Amniotic stem cell (primary cell): ENCODE measurements at regions not wholly inside any gene's neighbourhood (a gene's known extent, or its start where the extent isn't known, plus 50 kb on each side); places are given as distances from the start of the nearest gene placed in this dataset.

Experiments
- DNase-seq: peaks from one replicate; lab custom pipeline; 2025; lab: John Stamatoyannopoulos, UW

DNA sequence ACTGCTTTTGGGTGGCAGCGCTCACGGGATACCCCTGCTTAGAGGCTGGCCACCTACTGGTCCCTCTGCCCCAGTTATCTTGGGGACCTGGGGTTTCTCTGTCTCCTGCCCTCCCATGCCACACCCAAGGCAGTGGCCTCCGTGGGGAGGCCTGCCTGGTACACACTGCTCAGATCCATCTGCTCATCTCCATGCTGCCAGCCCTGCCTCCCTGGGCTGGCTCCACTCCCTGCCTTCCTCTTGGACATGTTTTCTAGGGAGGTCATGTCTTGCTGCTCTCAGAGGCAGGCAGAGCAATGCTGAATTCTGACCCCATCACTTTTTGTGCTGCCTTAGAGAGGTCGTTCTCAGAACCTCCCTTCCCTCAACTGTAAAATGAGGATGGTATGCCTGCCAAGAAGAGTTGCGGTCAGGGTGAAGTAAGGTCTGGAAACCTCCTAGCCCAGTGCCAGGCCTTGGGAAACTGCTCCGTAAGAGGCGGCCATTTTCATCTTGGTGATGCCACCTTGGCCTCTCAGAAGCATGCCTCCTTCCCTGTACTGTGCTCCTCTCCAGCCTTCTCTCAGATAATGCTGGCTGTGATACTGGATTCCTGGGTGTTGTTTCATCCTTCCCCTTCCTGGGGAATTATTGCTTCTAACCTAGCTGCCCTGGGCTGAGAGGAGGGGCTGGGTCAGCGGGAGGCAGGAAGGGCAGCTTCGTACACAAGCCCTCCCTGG lies 186.4 kb upstream of the ZBED5 start:
- no peak for DNase-seq

DNA sequence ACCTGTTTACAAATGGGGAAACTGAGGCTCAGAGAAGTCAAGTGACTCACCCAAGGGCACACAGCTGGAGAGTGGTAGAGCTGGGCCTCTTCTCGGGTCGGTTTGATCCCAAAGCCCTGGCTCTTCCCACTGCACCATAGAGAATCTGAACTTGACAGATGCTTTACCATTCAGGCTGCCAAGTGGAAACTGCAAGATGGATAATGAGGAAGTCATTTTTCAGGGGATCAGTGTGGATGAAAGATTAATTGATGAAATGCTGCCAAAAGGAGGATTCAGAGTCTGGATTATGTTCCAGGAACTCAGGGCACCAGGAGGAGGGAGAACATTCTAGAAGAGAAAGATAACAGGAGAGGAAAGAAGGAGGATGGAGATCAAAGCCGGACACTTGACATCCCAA lies 185.9 kb upstream of the ZBED5 start:
- DNase-seq, result no peak

DNA sequence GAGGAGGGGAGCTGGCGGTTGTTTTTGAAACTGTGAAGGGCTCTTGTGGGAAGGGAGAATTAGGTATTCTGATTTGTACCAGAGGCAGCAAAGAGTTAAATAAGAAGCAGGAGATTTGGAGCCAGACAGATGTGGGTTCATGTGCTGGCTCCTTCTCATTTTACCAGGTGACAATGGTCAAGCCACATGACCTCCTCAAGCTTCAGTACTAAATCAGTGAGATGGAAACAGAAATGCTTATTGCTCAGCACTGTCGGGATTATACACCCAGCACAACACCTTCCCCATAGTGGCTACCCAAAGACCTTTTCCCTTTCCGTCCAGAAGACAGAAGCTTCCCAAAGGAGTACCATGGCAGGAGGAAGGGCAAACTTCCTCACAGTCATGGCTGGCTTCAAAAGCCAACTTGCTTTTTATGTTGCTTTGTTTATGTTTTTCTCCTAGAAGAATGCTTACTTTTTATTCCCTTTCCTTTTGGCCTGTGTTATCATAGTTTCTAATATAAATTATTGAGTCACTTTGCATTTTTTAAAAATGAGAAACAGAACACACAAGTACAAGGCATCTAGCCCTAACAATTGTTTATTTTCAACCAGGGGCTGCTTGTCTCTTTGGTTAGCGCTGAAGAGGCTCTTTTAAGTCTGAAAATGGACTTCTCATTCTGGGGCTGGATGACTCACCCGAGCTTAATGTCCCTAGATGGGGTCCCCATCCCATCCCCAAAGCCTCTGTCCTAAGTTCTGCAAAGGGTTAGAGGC lies 181.5 kb upstream of the ZBED5 start:
- DNase-seq, result no peak

DNA sequence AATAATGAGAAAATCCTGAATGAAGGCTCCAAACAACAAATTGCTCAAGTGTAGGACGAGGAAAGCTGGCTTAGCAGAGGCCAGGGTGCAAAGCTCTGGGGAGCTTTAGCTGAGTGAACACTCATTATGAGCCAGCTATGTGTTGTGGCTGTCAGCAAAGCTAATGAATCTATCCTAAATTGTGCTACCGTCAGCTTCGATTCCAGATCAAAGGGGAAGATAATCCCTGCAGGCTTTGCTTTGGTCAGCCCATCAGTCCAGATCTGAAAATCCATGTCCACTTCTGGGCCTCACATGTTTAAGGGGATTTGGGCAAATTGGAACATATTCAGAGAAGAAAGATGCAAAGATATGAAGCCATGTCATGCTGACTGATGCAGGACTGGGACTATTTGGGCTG lies 180.9 kb upstream of the ZBED5 start:
- DNase-seq, result no peak

DNA sequence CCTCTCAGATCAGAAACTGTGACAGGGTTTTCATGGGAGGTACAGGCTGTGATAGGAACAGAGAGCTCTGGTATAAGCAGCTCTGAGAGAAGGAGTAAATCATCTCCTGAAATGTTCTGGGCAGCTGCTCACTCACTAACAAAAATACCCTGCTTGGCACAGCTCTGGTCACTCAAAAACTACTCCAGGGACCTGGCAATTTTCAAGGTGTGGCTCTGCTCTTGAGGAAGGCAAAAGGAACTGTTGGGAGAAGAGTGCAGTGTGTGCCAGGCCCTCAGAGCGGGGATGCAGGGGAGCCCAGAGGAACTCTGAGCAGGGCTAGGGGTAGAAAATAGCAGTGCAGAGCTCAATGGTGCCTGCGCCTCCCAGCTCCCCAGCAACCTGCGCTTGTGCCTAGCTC lies 180.5 kb upstream of the ZBED5 start:
- DNase-seq, result no peak

DNA sequence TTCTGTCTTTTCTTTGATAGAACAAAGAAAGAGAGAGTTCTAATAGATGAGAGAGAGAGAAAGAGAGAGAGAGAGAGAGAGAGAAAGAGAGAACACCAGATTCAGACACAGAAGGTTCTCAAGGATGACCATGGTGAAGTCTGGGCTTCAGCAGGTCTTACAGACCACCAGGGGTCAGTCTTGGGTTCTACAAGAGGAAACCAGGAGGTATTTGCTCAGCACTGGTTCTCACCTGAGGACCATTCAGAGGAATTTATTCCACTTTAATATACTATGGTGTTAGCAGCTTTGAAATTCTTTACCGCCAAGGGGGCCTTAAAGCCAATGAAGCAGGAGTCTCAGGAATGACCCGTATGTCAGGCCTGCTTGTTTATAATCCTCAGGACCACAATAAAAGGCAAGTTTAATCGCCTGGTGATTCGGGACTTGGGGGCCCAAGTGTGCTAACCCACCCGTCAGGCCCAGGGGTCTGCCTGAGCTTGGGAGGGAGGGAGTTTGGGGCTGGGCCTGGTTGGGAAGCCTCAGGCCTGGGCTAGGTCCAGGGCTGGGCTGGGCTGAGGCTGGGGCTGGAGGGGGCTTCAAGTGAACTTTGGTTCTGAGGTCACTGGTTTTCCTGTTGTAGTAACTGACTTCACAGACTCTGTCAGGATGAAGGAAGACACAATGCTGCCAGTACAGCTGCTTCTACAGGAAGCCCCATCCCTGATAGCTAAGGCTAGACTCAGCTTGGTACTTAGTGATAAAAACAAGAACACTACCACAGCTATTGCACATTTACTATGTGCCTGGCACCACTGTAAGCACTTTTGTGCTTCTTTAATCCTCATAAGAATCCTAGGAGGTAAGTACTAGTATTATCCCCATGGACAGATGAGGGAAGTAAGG lies 179.2 kb upstream of the ZBED5 start:
- no peak for DNase-seq

DNA sequence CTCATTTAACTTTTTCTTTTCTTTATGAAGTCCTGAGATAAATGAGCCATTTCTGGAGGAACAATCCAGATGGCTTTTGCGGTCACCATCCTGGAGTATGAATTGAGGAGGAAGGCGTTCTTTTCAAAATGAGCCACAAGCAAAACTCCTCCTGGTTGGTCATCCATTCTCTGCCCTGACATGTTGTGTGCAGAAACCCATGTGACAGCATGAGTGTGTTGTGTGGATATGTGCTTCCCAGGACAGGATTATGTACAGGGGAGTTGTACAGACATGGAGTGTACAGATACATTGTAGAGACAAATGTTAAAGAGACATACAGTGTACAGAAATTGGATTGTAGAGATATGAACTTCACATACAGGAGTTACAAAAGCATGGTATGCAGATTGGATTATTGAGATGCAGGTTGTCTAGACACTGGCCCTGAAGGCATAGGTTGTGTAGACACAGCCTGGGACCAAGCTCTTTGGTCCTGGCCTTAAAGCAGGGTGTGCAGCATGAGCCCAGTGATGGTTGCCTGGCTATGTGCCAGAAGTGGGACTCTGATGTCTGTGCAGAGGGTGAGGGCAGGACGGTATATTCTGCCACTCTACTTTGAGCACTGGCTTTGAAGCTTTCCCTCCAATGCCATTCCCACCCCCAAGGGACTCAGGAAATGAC lies 178.5 kb upstream of the ZBED5 start:
- DNase-seq, result no peak

DNA sequence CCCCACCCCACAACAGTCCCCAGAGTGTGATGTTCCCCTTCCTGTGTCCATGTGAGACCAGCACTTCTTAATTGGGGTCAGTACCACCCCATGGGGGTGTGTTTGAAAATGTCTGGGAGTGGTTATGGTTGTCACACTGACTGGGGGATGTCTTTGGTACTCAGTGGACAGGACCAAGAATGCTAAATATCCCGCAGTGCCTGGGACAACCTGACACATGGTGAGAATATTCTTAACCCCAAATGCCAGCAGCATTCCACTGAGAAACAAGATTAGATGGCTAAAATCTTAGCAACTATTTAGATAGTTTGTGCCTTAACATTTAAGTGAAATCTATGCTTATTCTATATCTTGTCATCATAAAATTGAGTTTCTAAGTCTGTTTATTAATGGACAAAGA lies 177.5 kb upstream of the ZBED5 start:
- DNase-seq, result no peak

DNA sequence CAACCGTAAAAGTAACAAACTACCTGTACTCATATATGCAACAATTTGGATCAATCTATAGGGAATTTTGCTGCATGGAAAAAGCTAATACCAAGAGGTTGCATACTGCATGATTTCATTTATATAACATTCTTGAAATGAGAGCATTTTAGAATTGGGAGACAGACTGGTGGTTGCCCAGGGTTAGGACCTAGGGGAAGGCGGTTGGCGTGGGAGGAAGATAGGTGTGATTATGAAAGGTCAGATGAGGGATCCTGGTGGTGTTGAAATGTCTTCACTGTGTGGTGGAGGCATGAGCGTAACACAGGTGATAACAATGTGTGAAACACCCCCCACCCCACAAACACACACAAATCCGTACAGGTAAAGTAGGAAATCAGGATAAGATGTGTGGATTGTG lies 176.6 kb upstream of the ZBED5 start:
- DNase-seq, result no peak

DNA sequence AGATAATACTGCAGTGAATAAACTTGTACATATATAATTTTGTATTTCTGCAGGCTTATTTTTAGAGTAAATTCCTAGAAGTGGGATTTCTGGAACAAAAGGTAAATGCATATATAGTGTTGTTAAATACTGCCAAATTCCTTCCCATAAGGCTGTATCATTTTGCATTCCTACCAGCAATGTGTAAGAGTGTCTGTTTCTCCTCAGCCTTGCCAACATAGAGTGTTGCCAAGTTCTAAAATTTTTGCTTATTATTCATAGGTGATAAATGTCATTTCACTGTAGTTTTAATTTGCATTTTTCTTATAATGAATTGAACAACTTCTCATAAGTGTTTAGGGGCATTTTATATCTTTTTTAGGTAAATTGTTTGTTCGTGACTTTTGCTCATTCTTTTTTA lies 174.2 kb upstream of the ZBED5 start:
- no peak for DNase-seq

DNA sequence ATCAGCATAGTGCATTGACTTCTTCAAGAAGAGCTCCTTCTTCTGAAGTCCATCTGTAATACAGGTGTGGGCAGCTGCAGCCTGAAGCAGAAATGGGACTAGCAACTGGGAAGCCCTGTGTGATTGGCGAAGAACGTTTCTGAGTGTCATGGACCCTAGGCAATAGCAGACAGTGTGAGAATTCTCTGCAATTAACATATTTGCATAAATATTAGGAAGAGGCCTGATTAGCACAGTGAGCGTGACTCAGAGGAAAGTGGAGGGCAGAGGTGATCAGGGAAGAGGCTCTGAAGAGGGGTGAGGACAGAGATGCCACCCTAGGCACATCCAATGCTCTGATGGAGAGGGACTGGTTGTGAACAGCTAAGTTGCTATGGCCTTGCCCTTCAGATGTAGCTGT lies 171.2 kb upstream of the ZBED5 start:
- no peak for DNase-seq

DNA sequence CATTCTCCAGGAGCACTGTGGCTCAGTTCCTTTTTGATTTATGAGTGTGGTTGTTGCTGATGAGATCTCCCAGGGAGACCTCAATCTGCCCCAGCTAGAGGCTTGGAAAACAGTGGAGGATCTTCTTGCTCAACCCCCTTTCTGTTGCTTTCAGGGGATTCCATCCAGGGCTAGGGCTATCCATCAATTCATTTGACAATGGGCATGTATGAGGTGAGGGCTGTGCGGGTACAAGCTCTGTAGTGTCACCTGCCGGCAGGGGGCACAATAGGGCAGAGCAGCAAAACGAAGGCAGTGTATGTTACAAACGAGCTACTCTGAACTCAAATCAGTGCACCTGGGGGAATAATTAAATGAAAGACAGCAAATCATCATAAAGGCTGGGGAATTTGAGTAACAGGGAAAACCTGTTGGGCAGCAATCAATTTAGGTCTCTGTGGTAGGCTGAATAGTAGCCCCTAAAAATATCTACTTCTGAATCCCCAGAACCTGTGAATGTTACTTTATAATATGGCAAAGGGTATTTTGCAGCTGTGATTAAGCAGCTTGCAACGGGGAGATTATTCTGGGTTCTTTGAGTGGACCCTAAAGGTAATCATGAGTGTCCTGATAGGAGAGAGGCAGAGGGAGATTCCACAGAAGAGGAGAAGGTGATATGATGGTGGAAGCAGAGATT lies 170.3 kb upstream of the ZBED5 start:
- no peak for DNase-seq

DNA sequence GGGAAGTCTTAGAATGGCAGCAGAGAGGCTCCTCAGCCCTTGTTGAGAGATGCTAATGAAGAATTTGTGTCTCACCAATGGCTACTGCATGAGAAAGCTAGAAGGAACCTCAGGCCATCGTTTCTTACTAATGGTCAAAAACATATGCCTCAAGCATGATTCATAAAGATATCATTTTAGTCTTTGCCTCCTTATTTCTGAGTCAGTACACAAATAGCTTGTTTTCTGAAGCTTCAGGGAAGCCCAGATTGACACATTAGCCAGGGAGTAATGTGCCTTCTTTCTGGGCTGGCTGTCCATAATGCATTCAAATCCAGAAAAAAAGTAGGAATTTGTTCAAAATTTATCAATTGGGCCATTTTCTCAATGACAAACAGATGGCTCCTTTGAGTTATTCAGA lies 169.4 kb upstream of the ZBED5 start:
- peak; percentile 71 for DNase-seq

DNA sequence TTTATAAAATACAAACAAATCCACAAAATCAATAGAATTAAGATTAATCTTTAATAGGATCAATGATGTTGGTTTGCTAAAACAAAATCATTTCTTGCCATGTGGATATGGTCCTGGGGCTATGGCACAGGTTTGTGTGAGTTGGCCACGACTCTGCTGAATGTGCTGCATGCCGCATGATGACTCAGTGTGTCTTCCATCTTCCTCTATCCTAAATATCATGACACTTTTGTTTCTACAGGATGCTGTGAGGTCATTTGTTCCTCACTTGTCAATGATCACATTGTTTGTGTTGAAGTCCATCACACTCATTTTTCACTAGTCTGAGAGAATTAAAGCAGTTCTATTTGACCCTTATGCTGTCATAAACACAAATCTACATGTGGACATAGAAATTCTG lies 167.2 kb upstream of the ZBED5 start:
- no peak for DNase-seq

DNA sequence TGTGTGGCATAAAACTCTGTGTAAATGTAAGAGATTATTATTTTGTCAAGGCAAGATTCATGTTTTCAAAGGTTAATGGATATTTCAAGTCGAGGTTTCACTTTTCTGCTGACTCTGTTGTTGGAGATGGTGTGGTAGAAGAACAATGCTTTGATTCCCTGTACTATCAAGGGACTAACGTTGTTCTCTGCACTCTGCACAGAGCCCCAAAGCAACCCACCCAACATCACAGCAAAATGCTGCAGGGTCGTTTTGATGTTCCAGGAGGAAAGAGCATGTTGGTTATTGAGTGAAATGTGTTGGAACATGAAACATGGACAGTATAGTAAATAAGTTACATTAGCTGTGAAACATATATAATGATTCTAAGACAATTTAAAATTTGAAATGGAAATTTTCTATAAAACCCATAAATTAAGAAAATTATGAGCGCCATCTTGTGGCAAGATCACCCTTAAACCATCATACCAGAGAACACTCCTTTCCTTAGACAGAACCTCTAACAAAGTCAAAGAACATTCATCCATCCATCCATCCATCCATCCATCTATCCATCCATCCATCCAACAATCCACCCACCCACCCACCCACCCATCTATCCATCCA lies 164.4 kb upstream of the ZBED5 start:
- DNase-seq, result no peak

DNA sequence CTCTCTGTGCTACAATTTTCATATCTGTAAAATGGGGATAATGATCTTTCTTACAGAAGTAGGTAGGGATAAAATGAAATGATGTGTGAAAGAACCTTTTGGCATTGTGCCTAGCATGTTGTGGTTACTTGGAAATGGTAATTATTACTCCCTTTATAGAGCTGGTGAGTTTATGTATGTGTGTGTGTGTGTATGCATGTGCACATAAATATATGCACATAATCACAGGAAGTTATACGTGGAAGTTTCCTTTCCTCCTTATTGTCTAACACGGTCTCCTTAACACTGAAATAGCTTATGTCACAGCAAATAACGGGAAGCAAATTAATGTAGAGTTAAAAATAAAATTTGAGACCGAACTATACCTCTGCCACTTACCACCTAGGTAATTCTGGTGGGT lies 163.7 kb upstream of the ZBED5 start:
- no peak for DNase-seq

DNA sequence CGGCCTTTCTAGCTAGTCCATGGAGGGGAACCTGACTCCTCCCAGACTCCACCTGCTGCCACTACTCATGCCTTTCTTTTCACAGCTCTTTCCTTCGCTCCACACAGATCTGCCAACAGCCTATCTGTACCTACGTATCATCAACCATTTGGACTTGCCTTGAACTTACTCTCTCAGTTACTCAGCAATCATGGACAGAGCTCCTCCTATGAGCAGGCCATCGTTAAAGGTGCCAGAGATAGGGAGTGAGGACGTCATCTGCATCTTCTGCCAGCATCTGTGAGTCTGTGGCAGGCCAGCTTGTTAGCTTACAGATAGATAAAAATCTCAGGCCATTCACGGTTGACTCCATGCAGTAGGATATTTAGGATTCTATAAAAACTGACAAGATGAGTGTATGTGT lies 162.9 kb upstream of the ZBED5 start:
- DNase-seq, result no peak

DNA sequence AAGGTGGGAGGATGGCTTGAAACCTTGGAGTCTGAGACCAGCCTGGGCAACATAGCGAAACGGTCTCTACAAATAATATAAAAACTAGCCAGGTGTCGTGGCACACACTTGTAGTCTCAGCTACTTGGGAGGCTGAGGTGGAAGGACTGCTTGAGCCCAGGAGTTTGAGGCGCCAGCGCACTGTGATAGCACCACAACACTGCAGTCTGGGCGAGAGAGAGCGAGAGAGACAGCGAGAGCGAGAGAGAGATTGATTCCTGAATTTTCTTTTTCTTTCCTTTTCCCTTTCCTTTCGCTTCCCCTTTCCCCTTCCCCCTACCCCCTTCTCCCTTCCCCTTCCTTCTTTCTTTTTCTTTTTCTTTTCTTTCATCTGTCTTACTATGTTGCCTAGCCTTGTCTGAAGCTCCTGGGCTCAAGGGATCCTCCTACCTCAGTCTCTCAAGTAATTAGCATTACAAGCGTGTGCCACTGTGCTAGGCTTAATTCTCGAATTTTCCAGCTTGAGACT lies 162.4 kb upstream of the ZBED5 start:
- no peak for DNase-seq

DNA sequence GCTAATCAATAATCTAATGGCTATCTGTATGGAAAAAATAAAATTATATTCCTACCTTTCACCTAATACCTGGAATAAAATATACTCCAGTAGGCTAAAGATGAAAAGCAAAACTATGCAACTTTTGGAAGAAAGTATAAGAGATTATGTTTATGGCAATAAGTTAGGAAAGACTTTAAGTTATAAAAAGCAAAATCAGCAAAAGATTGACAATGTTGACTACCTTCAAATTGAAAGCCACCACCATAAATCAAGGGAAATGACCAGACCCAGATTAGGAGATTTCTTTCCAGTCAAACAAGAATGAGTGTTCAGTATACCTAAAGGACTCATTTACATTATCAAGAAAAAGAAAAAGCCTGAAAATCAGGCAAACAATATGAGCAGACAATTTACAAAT lies 159.1 kb upstream of the ZBED5 start:
- DNase-seq, result no peak

DNA sequence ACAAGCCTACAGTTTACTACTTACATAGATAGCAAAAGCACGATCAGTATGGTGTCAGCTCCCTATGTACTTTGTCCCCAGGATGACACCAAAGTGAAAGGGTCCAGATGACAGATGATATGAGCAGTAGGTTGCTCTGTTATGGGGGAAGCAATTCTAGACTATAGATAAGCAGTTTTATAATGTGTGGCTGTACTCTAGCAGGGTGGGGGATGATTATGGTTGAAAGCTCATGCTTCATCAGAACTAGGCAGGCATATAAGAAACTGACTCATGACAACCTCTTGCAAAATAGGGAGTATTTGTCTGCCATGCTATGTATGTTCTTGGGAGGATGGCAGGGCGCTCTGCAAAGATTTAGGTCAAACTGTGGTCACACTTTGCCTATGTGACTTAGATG lies 158.2 kb upstream of the ZBED5 start:
- DNase-seq, result no peak

DNA sequence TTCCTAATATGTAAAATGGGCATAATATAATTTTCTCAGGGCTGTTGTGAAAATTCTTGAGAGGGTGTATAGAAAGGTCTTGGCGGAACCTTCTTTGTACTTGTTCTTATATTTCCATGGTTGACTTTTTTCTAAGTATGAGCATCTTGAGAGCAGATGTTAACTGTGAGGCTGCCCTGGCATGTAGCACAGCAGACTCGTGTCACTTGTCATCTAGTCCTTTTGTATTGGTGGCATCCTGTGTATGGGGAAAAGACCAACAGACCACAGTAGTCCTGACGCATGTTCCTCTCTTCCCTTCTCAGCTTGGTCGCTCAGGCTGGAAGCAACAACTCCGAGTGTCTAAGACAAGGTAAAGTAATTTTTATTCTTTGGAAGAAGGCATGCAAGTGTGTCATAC lies 153.8 kb upstream of the ZBED5 start:
- no peak for DNase-seq
